Small intestine (tissue), 7 donors: ENCODE measurements at regions not wholly inside any gene's neighbourhood (a gene's known extent, or its start where the extent isn't known, plus 50 kb on each side); places are given as distances from the start of the nearest gene placed in this dataset.

Experiments used
- DNase-seq, 2 donors: peaks; one replicate each; pipeline versions ENCODE4 v3.0.0 to v3.0.0-alpha.2; 2013
- FAIRE-seq: peaks from 2 replicates; lab custom pipeline; 2012; peaks lifted over from hg19 to GRCh38; lab: Jason Lieb, UNC
- H3K27ac ChIP-seq, 3 donors: one replicate each; pipeline ENCODE4 v1.5.1; 2013; ENCODE audit warnings: low read length in 2 of 3, mild to moderate bottlenecking in 2 of 3, control low read depth in 1 of 3, inconsistent platforms in 1 of 3, low read depth in 1 of 3, moderate library complexity in 1 of 3
- H3K27me3 ChIP-seq, 3 donors: one replicate each; pipeline ENCODE4 v1.6.1; 2013; ENCODE audit warnings: low read length in 3 of 3, inconsistent platforms in 1 of 3; ENCODE audit not compliant: control insufficient read depth in 3 of 3, insufficient read depth in 3 of 3
- H3K36me3 ChIP-seq, 3 donors: one replicate each; pipeline ENCODE4 v1.6.1; 2013; ENCODE audit warnings: low read length in 3 of 3, inconsistent platforms in 1 of 3, low read depth in 1 of 3, mild to moderate bottlenecking in 1 of 3, moderate library complexity in 1 of 3; ENCODE audit not compliant: control insufficient read depth in 3 of 3, insufficient read depth in 2 of 3
- H3K4me1 ChIP-seq, 3 donors: one replicate each; pipeline ENCODE4 v1.6.1; 2013; ENCODE audit warnings: low read length in 2 of 3, inconsistent platforms in 1 of 3, low read depth in 1 of 3, mild to moderate bottlenecking in 1 of 3, moderate library complexity in 1 of 3; ENCODE audit not compliant: control insufficient read depth in 3 of 3, insufficient read depth in 2 of 3
- H3K4me3 ChIP-seq, 3 donors: one replicate each; pipeline ENCODE4 v1.5.1; 2013; ENCODE audit warnings: low read length in 3 of 3, control low read depth in 1 of 3, inconsistent platforms in 1 of 3, low read depth in 1 of 3, mild to moderate bottlenecking in 1 of 3, moderate library complexity in 1 of 3
- H3K9me3 ChIP-seq, 2 donors: one replicate each; pipeline ENCODE4 v1.6.1; 2013; ENCODE audit warnings: low read depth in 1 of 2, low read length in 1 of 2; ENCODE audit not compliant: control insufficient read depth in 2 of 2, insufficient read depth in 1 of 2
- WGBS, 3 donors: extraction: QIAGEN DNeasy Blood & Tissue Kit; methylation state at CpG; one replicate each; pipeline ENCODE4 v1.1.7; 2013; 5-methylcytosine and 5-hydroxymethylcytosine counted together
- donor health status: healthy with polysubstance abuse.
- donor health status: control.
- donor health status: control.
- donor health status: Bipolar disorder and iron deficiency.
- donor health status: healthy.

- 74 to 89% (median 80%) methylated on average over 1 of the region's 1 CpG for WGBS, 3 donors
- no peaks in the 10 kb centered on the region for H3K4me1 ChIP-seq
- H3K27ac ChIP-seq: no peak overlapping the region
- peaks cover 0 to 2% (median 0%) of the 10 kb centered on the region in 3 donors for H3K27me3 ChIP-seq
- no peak for DNase-seq
- no peaks in the 10 kb centered on the region for H3K36me3 ChIP-seq
- no peak for FAIRE-seq
- H3K9me3 ChIP-seq: no peaks in the 10 kb centered on the region
- H3K4me3 ChIP-seq: no peak overlapping the region
These were observed 330.3 kb upstream of the MEX3C start for GRCh38 chr18:51527826-51528225.

- H3K4me3 ChIP-seq: no peak overlapping the region
- H3K27me3 ChIP-seq: peaks cover 0 to 2% (median 0%) of the 10 kb centered on the region in 3 donors
- FAIRE-seq (no peak), DNase-seq (no peak)
- no peak overlapping the region for H3K27ac ChIP-seq
- H3K9me3 ChIP-seq: no peaks in the 10 kb centered on the region
- no peaks in the 10 kb centered on the region for H3K4me1 ChIP-seq
- 64 to 84% (median 77%) methylated on average over 5 of the region's 5 CpGs for WGBS, 3 donors
- H3K36me3 ChIP-seq: no peaks in the 10 kb centered on the region
These were observed 334.0 kb upstream of the MEX3C start for GRCh38 chr18:51531501-51531900.

GRCh38 chr18:51537487-51537886, 340.0 kb upstream of the MEX3C start:
- H3K4me3 ChIP-seq: no peak overlapping the region
- no peaks in the 10 kb centered on the region for H3K9me3 ChIP-seq
- DNase-seq (peak; percentile 20 to 73), FAIRE-seq (no peak)
- H3K4me1 ChIP-seq: no peaks in the 10 kb centered on the region
- H3K27ac ChIP-seq: no peak overlapping the region
- H3K36me3 ChIP-seq: no peaks in the 10 kb centered on the region
- 11 to 14% (median 11%) methylated on average over 6 of the region's 6 CpGs for WGBS, 3 donors
- no peaks in the 10 kb centered on the region for H3K27me3 ChIP-seq

GRCh38 chr18:51540562-51540961, 343.1 kb upstream of the MEX3C start:
- Histone ChIP-seq H3K27ac (no peak overlapping the region), H3K36me3 (no peaks in the 10 kb centered on the region), H3K4me3 (no peak overlapping the region), H3K9me3 (no peaks in the 10 kb centered on the region), H3K27me3 (no peaks in the 10 kb centered on the region), H3K4me1 (no peaks in the 10 kb centered on the region)
- FAIRE-seq: no peak
- no peak for DNase-seq
- 92 to 100% (median 96%) methylated on average over 1 of the region's 1 CpG for WGBS, 3 donors

- H3K9me3 ChIP-seq: no peaks in the 10 kb centered on the region
- H3K36me3 ChIP-seq: no peaks in the 10 kb centered on the region
- no peak overlapping the region for H3K27ac ChIP-seq
- no peak for DNase-seq
- H3K4me3 ChIP-seq: no peak overlapping the region
- no peak for FAIRE-seq
- no peaks in the 10 kb centered on the region for H3K4me1 ChIP-seq
- H3K27me3 ChIP-seq: no peaks in the 10 kb centered on the region
These were observed 343.7 kb upstream of the MEX3C start for GRCh38 chr18:51541230-51541629.

GRCh38 chr18:51543658-51544155, 346.2 kb upstream of the MEX3C start:
- Histone ChIP-seq H3K36me3 (no peaks in the 10 kb centered on the region), H3K4me3 (no peak overlapping the region), H3K27me3 (no peaks in the 10 kb centered on the region), H3K4me1 (no peaks in the 10 kb centered on the region), H3K27ac (no peak overlapping the region), H3K9me3 (no peaks in the 10 kb centered on the region)
- WGBS, 3 donors: 59 to 79% (median 68%) methylated on average over 1 of the region's 1 CpG
- no peak for DNase-seq
- no peak for FAIRE-seq

GRCh38 chr18:51545446-51545845, 348.0 kb upstream of the MEX3C start:
- Histone ChIP-seq H3K27me3 (no peaks in the 10 kb centered on the region), H3K27ac (no peak overlapping the region), H3K9me3 (no peaks in the 10 kb centered on the region), H3K4me3 (no peak overlapping the region), H3K36me3 (no peaks in the 10 kb centered on the region), H3K4me1 (no peaks in the 10 kb centered on the region)
- DNase-seq (no peak), FAIRE-seq (no peak)
- 77 to 90% (median 85%) methylated on average over 4 of the region's 4 CpGs for WGBS, 3 donors

GRCh38 chr18:51559198-51559901, 361.9 kb upstream of the MEX3C start:
- DNase-seq (peak in 1 of 2 donors; percentile 5), FAIRE-seq (no peak)
- H3K36me3 ChIP-seq: no peaks in the 10 kb centered on the region
- H3K27me3 ChIP-seq: no peaks in the 10 kb centered on the region
- no peak overlapping the region for H3K27ac ChIP-seq
- no peaks in the 10 kb centered on the region for H3K9me3 ChIP-seq
- H3K4me1 ChIP-seq: no peaks in the 10 kb centered on the region
- no peak overlapping the region for H3K4me3 ChIP-seq
- WGBS, 3 donors: 82 to 88% (median 82%) methylated on average over 2 of the region's 2 CpGs

GRCh38 chr18:51559902-51560287, 362.4 kb upstream of the MEX3C start:
- Histone ChIP-seq H3K27ac (no peak overlapping the region), H3K27me3 (peaks cover 0 to 2% (median 0%) of the 10 kb centered on the region in 3 donors), H3K36me3 (no peaks in the 10 kb centered on the region), H3K4me1 (no peaks in the 10 kb centered on the region), H3K4me3 (no peak overlapping the region), H3K9me3 (no peaks in the 10 kb centered on the region)
- no peak for FAIRE-seq
- DNase-seq: no peak
- 77 to 89% (median 84%) methylated on average over 1 of the region's 1 CpG for WGBS, 3 donors
